Liver (tissue), 7 donors: ENCODE measurements at regions not wholly inside any gene's neighbourhood (a gene's known extent, or its start where the extent isn't known, plus 50 kb on each side); places are given as distances from the start of the nearest gene placed in this dataset.

Experiments
- DNase-seq: peaks from one replicate; pipeline ENCODE4 v3.0.0-alpha.2; 2017; ENCODE audit warnings: low spot score
- H3K27ac ChIP-seq, 2 donors: one replicate each; pipeline ENCODE4 v1.7.0; 2013; ENCODE audit warnings: inconsistent platforms in 2 of 2, low read length in 2 of 2, control low read depth in 1 of 2, low read depth in 1 of 2, mild to moderate bottlenecking in 1 of 2
- H3K27me3 ChIP-seq, 4 donors: one replicate each; pipeline versions ENCODE4 v1.6.1 to v1.7.0; 2013; ENCODE audit warnings: low read length in 3 of 4, inconsistent platforms in 1 of 4, mild to moderate bottlenecking in 1 of 4, moderate library complexity in 1 of 4; ENCODE audit not compliant: control insufficient read depth in 4 of 4, insufficient read depth in 4 of 4
- H3K36me3 ChIP-seq, 4 donors: one replicate each; pipeline versions ENCODE4 v1.6.1 to v1.7.0; 2013; ENCODE audit warnings: low read length in 3 of 4, mild to moderate bottlenecking in 3 of 4, low read depth in 1 of 4, moderate library complexity in 1 of 4; ENCODE audit not compliant: control insufficient read depth in 4 of 4, insufficient read depth in 3 of 4
- H3K4me1 ChIP-seq, 4 donors: one replicate each; pipeline versions ENCODE4 v1.6.1 to v1.7.0; 2013; ENCODE audit warnings: low read length in 3 of 4, mild to moderate bottlenecking in 3 of 4, moderate library complexity in 1 of 4; ENCODE audit not compliant: control insufficient read depth in 4 of 4, insufficient read depth in 4 of 4
- H3K4me3 ChIP-seq, 3 donors: one replicate each; pipeline versions ENCODE4 v1.6.1 to v1.7.0; 2013; ENCODE audit warnings: low read length in 3 of 3, control low read depth in 1 of 3, low read depth in 1 of 3, mild to moderate bottlenecking in 1 of 3
- H3K9ac ChIP-seq, 2 donors: one replicate each; pipeline ENCODE4 v1.7.0; 2013; ENCODE audit warnings: low read length in 2 of 2, mild to moderate bottlenecking in 2 of 2, moderate library complexity in 2 of 2, control low read depth in 1 of 2, low read depth in 1 of 2
- H3K9me3 ChIP-seq, 4 donors: one replicate each; pipeline versions ENCODE4 v1.6.1 to v1.7.0; 2013; ENCODE audit warnings: low read length in 3 of 4; ENCODE audit not compliant: control insufficient read depth in 4 of 4
- ATF3 ChIP-seq: IDR thresholded peaks from 2 replicates; pipeline ENCODE4 v1.6.1; 2016; ENCODE audit warnings: antibody characterized with exemption
- FOXA2 ChIP-seq: IDR thresholded peaks from 2 replicates; pipeline ENCODE4 v1.6.1; 2016; ENCODE audit warnings: antibody characterized with exemption
- GABPA ChIP-seq, 2 donors: IDR thresholded peaks in 1 of 2; conservative IDR thresholded peaks in 1 of 2; 2 replicates each; pipeline ENCODE4 v1.6.1; 2016; ENCODE audit warnings: antibody characterized with exemption in 2 of 2, mild to moderate bottlenecking in 1 of 2, moderate library complexity in 1 of 2
- HNF4A ChIP-seq, 2 donors: conservative IDR thresholded peaks; 2 replicates each; pipeline ENCODE4 v1.6.1; 2016; ENCODE audit warnings: antibody characterized with exemption in 2 of 2, mild to moderate bottlenecking in 2 of 2
- JUND ChIP-seq, 2 donors: IDR thresholded peaks; 2 replicates each; pipeline ENCODE4 v1.6.1; 2016; ENCODE audit warnings: antibody characterized with exemption in 2 of 2
- MAX ChIP-seq: IDR thresholded peaks from 2 replicates; pipeline ENCODE4 v1.6.1; 2016; ENCODE audit warnings: antibody characterized with exemption
- NR2F2 ChIP-seq: IDR thresholded peaks from 2 replicates; pipeline ENCODE4 v1.6.1; 2016; ENCODE audit warnings: antibody characterized with exemption
- RAD21 ChIP-seq, 2 donors: IDR thresholded peaks; 2 replicates each; pipeline ENCODE4 v1.6.1; 2016; ENCODE audit warnings: antibody characterized with exemption in 2 of 2, mild to moderate bottlenecking in 2 of 2
- REST ChIP-seq: IDR thresholded peaks from 2 replicates; pipeline ENCODE4 v1.6.1; 2016; ENCODE audit warnings: antibody characterized with exemption, mild to moderate bottlenecking
- RXRA ChIP-seq, 2 donors: IDR thresholded peaks; 2 replicates each; pipeline ENCODE4 v1.6.1; 2017 to 2018; ENCODE audit warnings: antibody characterized with exemption in 2 of 2, mild to moderate bottlenecking in 1 of 2
- TAF1 ChIP-seq: conservative IDR thresholded peaks from 2 replicates; pipeline ENCODE4 v1.6.1; 2016; ENCODE audit warnings: antibody characterized with exemption, mild to moderate bottlenecking
- YY1 ChIP-seq: IDR thresholded peaks from 2 replicates; pipeline ENCODE4 v1.6.1; 2016; ENCODE audit warnings: antibody characterized with exemption, mild to moderate bottlenecking
- ZBTB33 ChIP-seq: IDR thresholded peaks from 2 replicates; pipeline ENCODE4 v1.6.1; 2016; ENCODE audit warnings: antibody characterized with exemption
- WGBS: extraction: QIAGEN DNeasy Blood & Tissue Kit; methylation state at CpG from one replicate; pipeline ENCODE4 v1.1.7; 2013; 5-methylcytosine and 5-hydroxymethylcytosine counted together
- donor health status: healthy.
- donor health status: healthy.
- donor health status: healthy.
- donor health status: healthy.

GRCh38 chr3:162777118-162777517 lies 1280.5 kb downstream of the OTOL1 start:
- Histone ChIP-seq H3K9ac (no peak overlapping the region), H3K4me3 (no peak overlapping the region)
- DNase-seq, result no peak

GRCh38 chr3:162780313-162780712 lies 1283.7 kb downstream of the OTOL1 start:
- Histone ChIP-seq H3K36me3 (no peaks in the 10 kb centered on the region), H3K27ac (no peak overlapping the region), H3K9me3 (no peaks in the 10 kb centered on the region), H3K4me1 (no peaks in the 10 kb centered on the region), H3K9ac (no peak overlapping the region), H3K4me3 (no peak overlapping the region), H3K27me3 (no peaks in the 10 kb centered on the region)
- no peak for TF ChIP-seq GABPA (IDR thresholded peaks at IDR 0.05 in 1 of 2, conservative IDR thresholded peaks at IDR 0.05 in 1 of 2)
- no peak for TF ChIP-seq FOXA2
- no peak for TF ChIP-seq TAF1
- TF ChIP-seq MAX, result no peak
- no peak for TF ChIP-seq ZBTB33
- no peak for TF ChIP-seq YY1
- no peak for TF ChIP-seq REST
- TF ChIP-seq ATF3, result no peak
- no peak for TF ChIP-seq JUND (IDR thresholded peaks at IDR 0.05)
- no peak for TF ChIP-seq HNF4A (conservative IDR thresholded peaks at IDR 0.05)
- TF ChIP-seq RAD21 (IDR thresholded peaks at IDR 0.05), result no peak
- no peak for TF ChIP-seq NR2F2
- no peak for TF ChIP-seq RXRA (IDR thresholded peaks at IDR 0.05)
- DNase-seq, result no peak

More at GRCh38 chr3:162777118-162777517, 1280.5 kb downstream of the OTOL1 start:
- 71% methylated on average over 1 of the region's 1 CpG for WGBS
- H3K27me3 ChIP-seq, result no peaks in the 10 kb centered on the region
- H3K27ac ChIP-seq, result no peak overlapping the region
- H3K36me3 ChIP-seq, result no peaks in the 10 kb centered on the region
- no peaks in the 10 kb centered on the region for H3K4me1 ChIP-seq
- H3K9me3 ChIP-seq, result no peaks in the 10 kb centered on the region
- TF ChIP-seq JUND (IDR thresholded peaks at IDR 0.05) (no peak), MAX (no peak)

GRCh38 chr3:162799910-162800309 lies 1303.3 kb downstream of the OTOL1 start:
- Histone ChIP-seq H3K27me3 (no peaks in the 10 kb centered on the region), H3K36me3 (no peaks in the 10 kb centered on the region), H3K9ac (no peak overlapping the region), H3K4me3 (no peak overlapping the region), H3K9me3 (no peaks in the 10 kb centered on the region), H3K27ac (no peak overlapping the region), H3K4me1 (no peaks in the 10 kb centered on the region)
- DNase-seq, result no peak
- 83% methylated on average over 2 of the region's 2 CpGs for WGBS
- no peak for TF ChIP-seq ZBTB33
- no peak for TF ChIP-seq NR2F2
- no peak for TF ChIP-seq REST
